GM12878 (cell line): ENCODE measurements at regions not wholly inside any gene's neighbourhood (a gene's known extent, or its start where the extent isn't known, plus 50 kb on each side); places are given as distances from the start of the nearest gene placed in this dataset.

ENCODE experiments used
- BCL11A ChIP-seq: IDR thresholded peaks from 2 replicates; pipeline ENCODE4 v1.6.1; 2011; ENCODE audit warnings: low read depth, low read length
- IRF4 ChIP-seq: IDR thresholded peaks from 2 replicates; pipeline ENCODE4 v1.6.1; 2011; ENCODE audit warnings: low read depth, low read length
- NR2C2 ChIP-seq: IDR thresholded peaks from 2 replicates; pipeline ENCODE4 v1.6.1; 2011; ENCODE audit warnings: borderline replicate concordance, low read depth; ENCODE audit not compliant: control insufficient read depth, insufficient read length
- TARDBP ChIP-seq: IDR thresholded peaks from 2 replicates; pipeline ENCODE4 v1.6.1; 2016; ENCODE audit warnings: borderline replicate concordance
- ZNF207 ChIP-seq: fragments of 450-650 bp; IDR thresholded peaks from 2 replicates; pipeline ENCODE4 v1.6.1; 2014; ENCODE audit warnings: antibody characterized with exemption, mild to moderate bottlenecking, borderline replicate concordance
- TF ChIP-seq, protein P1 (sequence below): fragments of 450-650 bp; IDR thresholded peaks from 2 replicates; pipeline ENCODE4 v1.6.1; 2017; ENCODE audit warnings: mild to moderate bottlenecking, moderate library complexity
- TF ChIP-seq, protein P2 (sequence below): IDR thresholded peaks from 2 replicates; pipeline ENCODE4 v1.6.1; 2012; ENCODE audit warnings: low read depth, low read length, improper control_type of control experiment
- TF ChIP-seq, protein P3 (sequence below): IDR thresholded peaks from 2 replicates; pipeline ENCODE4 v1.6.1; 2011; ENCODE audit warnings: mild to moderate bottlenecking, low read depth, low read length, moderate library complexity; ENCODE audit not compliant: insufficient replicate concordance

DNA sequence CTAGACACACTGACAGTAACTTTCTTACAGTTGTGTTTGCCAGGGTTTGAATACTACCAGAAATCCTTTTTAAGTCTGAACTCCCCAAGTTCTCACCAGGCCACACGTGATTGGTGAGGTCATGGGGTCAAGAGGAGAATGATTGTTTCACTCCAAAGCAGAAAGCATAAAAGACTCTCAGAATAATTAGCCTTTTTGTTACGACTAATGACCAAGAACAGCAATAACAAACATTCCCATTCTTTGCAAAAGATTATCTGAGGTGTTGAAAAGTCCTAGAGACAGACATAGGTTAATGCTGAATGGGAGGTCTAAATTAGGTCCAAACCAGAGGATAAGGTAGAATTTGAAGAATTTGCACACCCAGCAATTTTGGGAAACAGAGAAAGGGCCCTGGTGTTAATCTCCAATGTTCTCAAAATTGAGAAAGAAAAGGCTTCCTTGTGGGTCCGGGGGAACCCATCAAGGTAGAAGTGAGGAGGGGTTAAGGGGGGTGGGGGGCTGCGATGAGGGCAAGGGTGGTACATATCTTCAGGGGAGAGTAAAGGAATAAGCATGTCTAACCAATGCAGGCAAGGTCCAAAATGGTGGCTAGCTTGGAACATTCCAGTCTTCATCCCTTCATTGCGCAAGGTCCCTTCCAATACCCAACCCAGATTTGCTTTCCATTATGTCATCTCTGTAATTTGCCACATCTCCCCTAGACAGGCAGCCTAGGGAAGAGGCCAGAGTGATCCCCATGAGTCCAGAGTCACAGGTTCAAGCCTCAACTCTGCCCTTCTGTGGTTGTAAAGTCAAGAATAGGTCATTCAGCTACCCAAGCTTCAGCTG is 74.6 kb upstream of the NFIA start (continued):
- TF ChIP-seq, protein P1, sequence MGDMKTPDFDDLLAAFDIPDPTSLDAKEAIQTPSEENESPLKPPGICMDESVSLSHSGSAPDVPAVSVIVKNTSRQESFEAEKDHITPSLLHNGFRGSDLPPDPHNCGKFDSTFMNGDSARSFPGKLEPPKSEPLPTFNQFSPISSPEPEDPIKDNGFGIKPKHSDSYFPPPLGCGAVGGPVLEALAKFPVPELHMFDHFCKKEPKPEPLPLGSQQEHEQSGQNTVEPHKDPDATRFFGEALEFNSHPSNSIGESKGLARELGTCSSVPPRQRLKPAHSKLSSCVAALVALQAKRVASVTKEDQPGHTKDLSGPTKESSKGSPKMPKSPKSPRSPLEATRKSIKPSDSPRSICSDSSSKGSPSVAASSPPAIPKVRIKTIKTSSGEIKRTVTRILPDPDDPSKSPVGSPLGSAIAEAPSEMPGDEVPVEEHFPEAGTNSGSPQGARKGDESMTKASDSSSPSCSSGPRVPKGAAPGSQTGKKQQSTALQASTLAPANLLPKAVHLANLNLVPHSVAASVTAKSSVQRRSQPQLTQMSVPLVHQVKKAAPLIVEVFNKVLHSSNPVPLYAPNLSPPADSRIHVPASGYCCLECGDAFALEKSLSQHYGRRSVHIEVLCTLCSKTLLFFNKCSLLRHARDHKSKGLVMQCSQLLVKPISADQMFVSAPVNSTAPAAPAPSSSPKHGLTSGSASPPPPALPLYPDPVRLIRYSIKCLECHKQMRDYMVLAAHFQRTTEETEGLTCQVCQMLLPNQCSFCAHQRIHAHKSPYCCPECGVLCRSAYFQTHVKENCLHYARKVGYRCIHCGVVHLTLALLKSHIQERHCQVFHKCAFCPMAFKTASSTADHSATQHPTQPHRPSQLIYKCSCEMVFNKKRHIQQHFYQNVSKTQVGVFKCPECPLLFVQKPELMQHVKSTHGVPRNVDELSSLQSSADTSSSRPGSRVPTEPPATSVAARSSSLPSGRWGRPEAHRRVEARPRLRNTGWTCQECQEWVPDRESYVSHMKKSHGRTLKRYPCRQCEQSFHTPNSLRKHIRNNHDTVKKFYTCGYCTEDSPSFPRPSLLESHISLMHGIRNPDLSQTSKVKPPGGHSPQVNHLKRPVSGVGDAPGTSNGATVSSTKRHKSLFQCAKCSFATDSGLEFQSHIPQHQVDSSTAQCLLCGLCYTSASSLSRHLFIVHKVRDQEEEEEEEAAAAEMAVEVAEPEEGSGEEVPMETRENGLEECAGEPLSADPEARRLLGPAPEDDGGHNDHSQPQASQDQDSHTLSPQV: no peak
- TF ChIP-seq, protein P2, sequence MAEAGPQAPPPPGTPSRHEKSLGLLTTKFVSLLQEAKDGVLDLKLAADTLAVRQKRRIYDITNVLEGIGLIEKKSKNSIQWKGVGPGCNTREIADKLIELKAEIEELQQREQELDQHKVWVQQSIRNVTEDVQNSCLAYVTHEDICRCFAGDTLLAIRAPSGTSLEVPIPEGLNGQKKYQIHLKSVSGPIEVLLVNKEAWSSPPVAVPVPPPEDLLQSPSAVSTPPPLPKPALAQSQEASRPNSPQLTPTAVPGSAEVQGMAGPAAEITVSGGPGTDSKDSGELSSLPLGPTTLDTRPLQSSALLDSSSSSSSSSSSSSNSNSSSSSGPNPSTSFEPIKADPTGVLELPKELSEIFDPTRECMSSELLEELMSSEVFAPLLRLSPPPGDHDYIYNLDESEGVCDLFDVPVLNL: no peak
- TF ChIP-seq NR2C2 (no peak), BCL11A (no peak), TARDBP (no peak), IRF4 (no peak), ZNF207 (no peak)
- TF ChIP-seq, protein P3, sequence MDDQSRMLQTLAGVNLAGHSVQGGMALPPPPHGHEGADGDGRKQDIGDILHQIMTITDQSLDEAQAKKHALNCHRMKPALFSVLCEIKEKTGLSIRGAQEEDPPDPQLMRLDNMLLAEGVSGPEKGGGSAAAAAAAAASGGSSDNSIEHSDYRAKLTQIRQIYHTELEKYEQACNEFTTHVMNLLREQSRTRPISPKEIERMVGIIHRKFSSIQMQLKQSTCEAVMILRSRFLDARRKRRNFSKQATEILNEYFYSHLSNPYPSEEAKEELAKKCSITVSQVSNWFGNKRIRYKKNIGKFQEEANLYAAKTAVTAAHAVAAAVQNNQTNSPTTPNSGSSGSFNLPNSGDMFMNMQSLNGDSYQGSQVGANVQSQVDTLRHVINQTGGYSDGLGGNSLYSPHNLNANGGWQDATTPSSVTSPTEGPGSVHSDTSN: no peak
